ENCODE measurements at regions not wholly inside any gene's neighbourhood (a gene's known extent, or its start where the extent isn't known, plus 50 kb on each side); places are given as distances from the start of the nearest gene placed in this dataset.

- no peak for DNase-seq (ENCODE audit: low spot score)
- no peak for ATAC-seq (ENCODE audit: low FRiP score)
- TF ChIP-seq, protein P1, sequence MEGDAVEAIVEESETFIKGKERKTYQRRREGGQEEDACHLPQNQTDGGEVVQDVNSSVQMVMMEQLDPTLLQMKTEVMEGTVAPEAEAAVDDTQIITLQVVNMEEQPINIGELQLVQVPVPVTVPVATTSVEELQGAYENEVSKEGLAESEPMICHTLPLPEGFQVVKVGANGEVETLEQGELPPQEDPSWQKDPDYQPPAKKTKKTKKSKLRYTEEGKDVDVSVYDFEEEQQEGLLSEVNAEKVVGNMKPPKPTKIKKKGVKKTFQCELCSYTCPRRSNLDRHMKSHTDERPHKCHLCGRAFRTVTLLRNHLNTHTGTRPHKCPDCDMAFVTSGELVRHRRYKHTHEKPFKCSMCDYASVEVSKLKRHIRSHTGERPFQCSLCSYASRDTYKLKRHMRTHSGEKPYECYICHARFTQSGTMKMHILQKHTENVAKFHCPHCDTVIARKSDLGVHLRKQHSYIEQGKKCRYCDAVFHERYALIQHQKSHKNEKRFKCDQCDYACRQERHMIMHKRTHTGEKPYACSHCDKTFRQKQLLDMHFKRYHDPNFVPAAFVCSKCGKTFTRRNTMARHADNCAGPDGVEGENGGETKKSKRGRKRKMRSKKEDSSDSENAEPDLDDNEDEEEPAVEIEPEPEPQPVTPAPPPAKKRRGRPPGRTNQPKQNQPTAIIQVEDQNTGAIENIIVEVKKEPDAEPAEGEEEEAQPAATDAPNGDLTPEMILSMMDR (IDR thresholded peaks at IDR 0.05), result no peak
Measured at GRCh38 chr6:142676027-142676443, 268.9 kb downstream of the HIVEP2 start.

- no peak for DNase-seq (ENCODE audit: low spot score)
- no peak for ATAC-seq (ENCODE audit: low FRiP score)
Measured at GRCh38 chr6:142676647-142677192, 268.3 kb downstream of the HIVEP2 start.

GRCh38 chr6:142679907-142680700 lies 264.9 kb downstream of the HIVEP2 start:
- ATAC-seq (ENCODE audit: low FRiP score) (no peak), DNase-seq (ENCODE audit: low spot score) (no peak)
- TF ChIP-seq, protein P1 (IDR thresholded peaks at IDR 0.05), result no peak

More at GRCh38 chr6:142676647-142677192, 268.3 kb downstream of the HIVEP2 start:
- TF ChIP-seq, protein P1 (IDR thresholded peaks at IDR 0.05), result no peak

DNA sequence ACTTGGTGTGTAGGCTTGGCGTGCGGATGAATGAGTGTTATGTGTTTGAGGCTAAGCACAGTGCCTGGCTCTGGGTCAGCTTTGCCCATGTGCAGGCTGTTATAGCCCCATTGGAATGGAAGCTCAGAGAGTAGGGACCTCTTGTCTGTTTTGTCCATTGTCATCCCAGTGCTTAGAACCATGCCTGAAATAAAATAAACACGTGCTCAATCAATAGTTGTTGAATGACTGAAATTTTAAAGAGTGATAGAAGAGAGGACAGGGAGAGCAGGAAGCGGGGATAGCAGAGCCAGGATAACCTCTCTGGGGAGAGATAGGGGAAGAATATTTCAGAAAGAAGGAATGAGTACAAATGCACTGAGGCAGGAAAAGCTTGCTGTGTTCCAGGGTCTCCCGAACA lies 263.9 kb downstream of the HIVEP2 start:
- TF ChIP-seq, protein P1 (IDR thresholded peaks at IDR 0.05), result no peak
- DNase-seq (ENCODE audit: low spot score) (no peak), ATAC-seq (ENCODE audit: low FRiP score) (no peak)

DNA sequence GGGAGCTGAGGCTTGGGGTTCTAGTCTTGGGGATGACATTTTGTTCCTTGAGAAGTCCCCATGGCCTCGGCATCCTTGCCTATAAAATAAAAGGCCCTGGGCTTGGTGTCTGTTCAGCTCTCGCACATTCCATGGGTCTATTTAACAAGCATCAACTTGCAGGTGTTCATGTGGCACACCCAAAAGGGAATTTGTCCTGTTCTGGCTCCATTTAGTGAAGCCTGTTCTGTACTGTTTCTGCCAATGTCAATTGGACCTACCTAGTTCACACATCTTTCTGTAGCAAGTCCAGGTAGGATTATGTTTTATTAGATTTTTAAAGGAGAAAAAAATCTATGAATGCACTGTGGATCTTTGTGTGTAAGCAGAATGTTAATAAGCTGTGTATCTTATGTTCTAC lies 262.0 kb downstream of the HIVEP2 start:
- DNase-seq (ENCODE audit: low spot score) (no peak), ATAC-seq (ENCODE audit: low FRiP score) (no peak)
- TF ChIP-seq, protein P1 (IDR thresholded peaks at IDR 0.05), result no peak

- TF ChIP-seq, protein P1 (IDR thresholded peaks at IDR 0.05), result no peak
- ATAC-seq (ENCODE audit: low FRiP score), result no peak
Measured at GRCh38 chr6:142683714-142684141, 261.2 kb downstream of the HIVEP2 start.

GRCh38 chr6:142684371-142684770 lies 260.6 kb downstream of the HIVEP2 start:
- TF ChIP-seq, protein P1 (IDR thresholded peaks at IDR 0.05), result no peak
- DNase-seq (ENCODE audit: low spot score) (no peak), ATAC-seq (ENCODE audit: low FRiP score) (no peak)

More at GRCh38 chr6:142683714-142684141, 261.2 kb downstream of the HIVEP2 start:
- no peak for DNase-seq (ENCODE audit: low spot score)

Data from omental fat pad (tissue), 3 donors.